AG04449 (cell line): ENCODE measurements at regions not wholly inside any gene's neighbourhood (a gene's known extent, or its start where the extent isn't known, plus 50 kb on each side); places are given as distances from the start of the nearest gene placed in this dataset.

Source experiments
- CTCF ChIA-PET: fragments of 350-600 bp; formaldehyde crosslinking; extraction: SDS; loops from one replicate; lab custom pipeline; 2021; ENCODE audit warnings: antibody characterized with exemption; lab: Yijun Ruan, JAX
- POLR2A ChIA-PET: fragments of 400-600, 350-600 bp; formaldehyde crosslinking; extraction: SDS; loops from one replicate; lab custom pipeline; 2020; ENCODE audit warnings: antibody characterized with exemption, inconsistent platforms; lab: Yijun Ruan, JAX
- DNase-seq: peaks from one replicate; pipeline ENCODE4 v3.0.0-alpha.2; 2010; ENCODE audit warnings: low read depth, low spot score
- H3K4me3 ChIP-seq: 2 replicates; pipeline ENCODE4 v1.5.1; 2011; ENCODE audit warnings: low read depth, mild to moderate bottlenecking, control low read depth, low read length
- TF ChIP-seq, protein P1 (sequence below): IDR thresholded peaks from one replicate; pipeline ENCODE4 v1.5.1; 2011; ENCODE audit warnings: mild to moderate bottlenecking, moderate library complexity, low read length, control low read depth, inconsistent platforms; ENCODE audit not compliant: insufficient read depth; ENCODE audit errors: missing control alignments

DNA sequence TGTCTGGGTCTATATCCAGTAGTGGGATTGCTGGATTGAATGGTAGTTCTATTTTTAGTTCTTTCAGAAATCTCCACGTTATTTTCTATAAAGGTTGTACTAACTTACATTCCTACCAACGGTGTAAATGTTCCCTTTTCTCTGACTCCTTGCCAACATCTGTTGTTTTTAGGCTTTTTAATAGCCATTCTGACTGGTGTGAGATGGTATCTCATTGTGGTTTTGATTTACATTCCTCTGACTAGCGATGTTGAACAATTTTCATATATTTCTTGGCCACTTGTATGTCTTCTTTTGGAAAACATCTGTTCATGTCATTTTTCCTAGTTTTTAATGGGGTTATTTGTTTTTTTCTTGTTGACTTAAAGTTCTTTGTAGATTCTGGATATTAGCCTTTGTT is 99.3 kb downstream of the BMP2 start:
- TF ChIP-seq, protein P1, sequence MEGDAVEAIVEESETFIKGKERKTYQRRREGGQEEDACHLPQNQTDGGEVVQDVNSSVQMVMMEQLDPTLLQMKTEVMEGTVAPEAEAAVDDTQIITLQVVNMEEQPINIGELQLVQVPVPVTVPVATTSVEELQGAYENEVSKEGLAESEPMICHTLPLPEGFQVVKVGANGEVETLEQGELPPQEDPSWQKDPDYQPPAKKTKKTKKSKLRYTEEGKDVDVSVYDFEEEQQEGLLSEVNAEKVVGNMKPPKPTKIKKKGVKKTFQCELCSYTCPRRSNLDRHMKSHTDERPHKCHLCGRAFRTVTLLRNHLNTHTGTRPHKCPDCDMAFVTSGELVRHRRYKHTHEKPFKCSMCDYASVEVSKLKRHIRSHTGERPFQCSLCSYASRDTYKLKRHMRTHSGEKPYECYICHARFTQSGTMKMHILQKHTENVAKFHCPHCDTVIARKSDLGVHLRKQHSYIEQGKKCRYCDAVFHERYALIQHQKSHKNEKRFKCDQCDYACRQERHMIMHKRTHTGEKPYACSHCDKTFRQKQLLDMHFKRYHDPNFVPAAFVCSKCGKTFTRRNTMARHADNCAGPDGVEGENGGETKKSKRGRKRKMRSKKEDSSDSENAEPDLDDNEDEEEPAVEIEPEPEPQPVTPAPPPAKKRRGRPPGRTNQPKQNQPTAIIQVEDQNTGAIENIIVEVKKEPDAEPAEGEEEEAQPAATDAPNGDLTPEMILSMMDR = no peak
- DNase-seq = no peak
- ChIA-PET CTCF (no interaction called here), POLR2A (no interaction called here)
- H3K4me3 ChIP-seq = no peak overlapping the region

DNA sequence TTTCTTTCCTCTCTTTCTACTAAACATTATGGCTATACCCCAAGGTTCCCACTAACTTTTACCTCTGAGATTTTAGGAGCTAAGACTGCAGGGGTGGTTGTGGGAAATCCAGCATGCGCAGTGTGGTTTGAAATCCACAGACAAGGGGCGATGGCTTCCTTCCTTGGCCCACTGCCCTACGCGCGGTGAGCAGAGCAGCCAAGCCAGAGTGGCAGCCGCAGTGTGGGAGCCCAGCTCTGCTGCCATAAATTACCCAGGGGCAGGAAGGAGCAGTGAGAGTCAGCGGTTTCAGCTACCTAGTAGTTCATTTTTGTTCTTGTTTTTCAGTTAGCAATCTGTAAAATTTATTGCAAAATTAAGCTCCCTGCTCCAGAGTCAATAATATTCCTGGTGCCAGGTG is 101.4 kb downstream of the BMP2 start:
- TF ChIP-seq, protein P1 = no peak
- DNase-seq = no peak
- CTCF ChIA-PET = no interaction called here
- POLR2A ChIA-PET = no interaction called here
- H3K4me3 ChIP-seq = no peak overlapping the region

- TF ChIP-seq, protein P1 = no peak
- no peak overlapping the region for H3K4me3 ChIP-seq
- ChIA-PET POLR2A (no interaction called here), CTCF (no interaction called here)
- DNase-seq = no peak
Observed at GRCh38 chr20:6870559-6870958, 103.1 kb downstream of the BMP2 start.

DNA sequence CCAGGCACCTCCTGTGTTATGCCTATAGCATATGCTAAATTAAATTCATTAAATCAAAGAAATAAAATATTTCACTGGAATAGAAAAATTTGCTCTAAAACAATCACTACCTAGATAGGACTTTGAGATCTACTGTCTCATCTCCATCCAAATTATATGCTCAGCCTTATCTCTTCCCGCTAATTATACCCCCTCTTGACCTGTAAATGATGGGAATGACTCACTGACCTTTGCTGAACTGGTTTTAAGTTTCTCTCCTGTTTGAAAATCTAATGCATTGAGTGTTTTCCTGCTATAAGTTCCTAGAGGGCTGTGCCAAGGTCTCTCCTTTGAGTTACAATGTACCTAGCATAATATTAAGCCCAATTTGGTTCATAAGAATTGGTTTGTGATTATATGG is 110.1 kb downstream of the BMP2 start:
- no peak overlapping the region for H3K4me3 ChIP-seq
- no peak for DNase-seq
- TF ChIP-seq, protein P1 = no peak
- CTCF ChIA-PET = no interaction called here
- POLR2A ChIA-PET = no interaction called here

GRCh38 chr20:6882561-6883291 is 115.2 kb downstream of the BMP2 start:
- no peak for DNase-seq
- CTCF ChIA-PET = no interaction called here
- TF ChIP-seq, protein P1 = no peak
- H3K4me3 ChIP-seq = no peak overlapping the region
- POLR2A ChIA-PET = no interaction called here

GRCh38 chr20:6884114-6884513 is 116.6 kb downstream of the BMP2 start:
- TF ChIP-seq, protein P1 = no peak
- ChIA-PET POLR2A (no interaction called here), CTCF (no interaction called here)
- H3K4me3 ChIP-seq = no peak overlapping the region
- DNase-seq = no peak
